Breast epithelium (tissue), 3 donors: ENCODE measurements at regions not wholly inside any gene's neighbourhood (a gene's known extent, or its start where the extent isn't known, plus 50 kb on each side); places are given as distances from the start of the nearest gene placed in this dataset.

Experiments
- POLR2A ChIP-seq: fragments of 450-650 bp; IDR thresholded peaks from one replicate; pipeline ENCODE4 v1.6.1; 2016; ENCODE audit warnings: antibody characterized with exemption, mild to moderate bottlenecking, moderate library complexity
- TF ChIP-seq, protein P1 (sequence below), 3 donors: fragments of 450-650 bp; IDR thresholded peaks; one replicate each; pipeline ENCODE4 v1.5.1; 2016 to 2017; ENCODE audit warnings: antibody characterized with exemption in 3 of 3, mild to moderate bottlenecking in 3 of 3, moderate library complexity in 3 of 3

DNA sequence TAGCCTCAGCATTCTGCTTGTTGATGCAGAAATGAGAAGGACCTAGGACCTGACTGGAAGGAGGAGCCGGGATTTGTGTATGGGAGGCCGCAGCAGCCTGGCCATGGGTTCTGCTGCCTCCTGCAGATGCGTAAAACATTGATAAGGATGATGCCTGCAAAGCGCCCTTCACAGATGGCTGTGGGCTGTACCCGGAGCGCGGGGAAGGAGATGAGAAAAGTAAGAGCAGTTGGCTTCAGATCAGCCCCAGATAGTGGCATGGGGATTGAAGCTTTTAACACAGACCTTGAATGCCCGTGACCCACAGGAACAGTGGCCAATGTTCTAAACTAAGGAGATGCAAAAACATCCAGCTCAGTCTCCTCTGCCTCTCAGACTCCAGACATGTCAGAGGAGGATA, 136.4 kb upstream of the KCNG1 start:
- TF ChIP-seq, protein P1, sequence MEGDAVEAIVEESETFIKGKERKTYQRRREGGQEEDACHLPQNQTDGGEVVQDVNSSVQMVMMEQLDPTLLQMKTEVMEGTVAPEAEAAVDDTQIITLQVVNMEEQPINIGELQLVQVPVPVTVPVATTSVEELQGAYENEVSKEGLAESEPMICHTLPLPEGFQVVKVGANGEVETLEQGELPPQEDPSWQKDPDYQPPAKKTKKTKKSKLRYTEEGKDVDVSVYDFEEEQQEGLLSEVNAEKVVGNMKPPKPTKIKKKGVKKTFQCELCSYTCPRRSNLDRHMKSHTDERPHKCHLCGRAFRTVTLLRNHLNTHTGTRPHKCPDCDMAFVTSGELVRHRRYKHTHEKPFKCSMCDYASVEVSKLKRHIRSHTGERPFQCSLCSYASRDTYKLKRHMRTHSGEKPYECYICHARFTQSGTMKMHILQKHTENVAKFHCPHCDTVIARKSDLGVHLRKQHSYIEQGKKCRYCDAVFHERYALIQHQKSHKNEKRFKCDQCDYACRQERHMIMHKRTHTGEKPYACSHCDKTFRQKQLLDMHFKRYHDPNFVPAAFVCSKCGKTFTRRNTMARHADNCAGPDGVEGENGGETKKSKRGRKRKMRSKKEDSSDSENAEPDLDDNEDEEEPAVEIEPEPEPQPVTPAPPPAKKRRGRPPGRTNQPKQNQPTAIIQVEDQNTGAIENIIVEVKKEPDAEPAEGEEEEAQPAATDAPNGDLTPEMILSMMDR (IDR thresholded peaks at IDR 0.05): no peak
- no peak for TF ChIP-seq POLR2A
